Neuron (in vitro differentiated cells): ENCODE measurements at regions not wholly inside any gene's neighbourhood (a gene's known extent, or its start where the extent isn't known, plus 50 kb on each side); places are given as distances from the start of the nearest gene placed in this dataset.

Experiments used
- H2AFZ ChIP-seq: one replicate; pipeline ENCODE4 v1.6.1; 2013; ENCODE audit warnings: low read depth, mild to moderate bottlenecking, inconsistent platforms, low read length, moderate library complexity
- H3K27me3 ChIP-seq: one replicate; pipeline ENCODE4 v1.6.1; 2013; ENCODE audit warnings: low read length; ENCODE audit not compliant: insufficient read depth
- H3K36me3 ChIP-seq: one replicate; pipeline ENCODE4 v1.6.1; 2013; ENCODE audit warnings: low read length; ENCODE audit not compliant: insufficient read depth
- H3K4me1 ChIP-seq: one replicate; pipeline ENCODE4 v1.6.1; 2013; ENCODE audit warnings: low read length; ENCODE audit not compliant: insufficient read depth
- H3K4me3 ChIP-seq: 2 replicates; pipeline ENCODE4 v1.5.1; 2013; ENCODE audit warnings: mild to moderate bottlenecking, low read length, moderate library complexity
- H3K9me3 ChIP-seq: one replicate; pipeline ENCODE4 v1.6.1; 2013; ENCODE audit warnings: low read length

DNA sequence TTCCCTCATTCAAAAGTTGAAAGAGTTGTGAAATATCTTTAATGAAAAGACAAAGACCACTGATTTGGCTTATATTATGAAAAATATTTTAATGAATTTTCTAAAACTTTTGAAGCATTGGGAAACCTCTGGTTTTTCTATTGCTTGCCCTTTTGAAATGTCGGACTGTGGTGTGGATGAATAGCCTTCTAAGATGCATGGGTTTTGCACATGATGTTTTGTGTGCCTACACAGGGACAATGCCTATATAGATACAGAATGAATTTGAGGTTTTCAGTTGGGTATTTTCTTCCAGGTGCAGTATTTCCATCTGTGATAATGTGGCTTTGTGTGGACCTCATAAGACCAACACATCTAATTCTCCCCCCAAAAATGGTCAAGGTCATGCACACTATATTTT is 1437.9 kb downstream of the REEP3 start:
- Histone ChIP-seq H3K9me3 (no peaks in the 10 kb centered on the region), H2AFZ (no peak overlapping the region), H3K4me3 (no peak overlapping the region), H3K27me3 (no peaks in the 10 kb centered on the region), H3K36me3 (no peaks in the 10 kb centered on the region), H3K4me1 (no peaks in the 10 kb centered on the region)

DNA sequence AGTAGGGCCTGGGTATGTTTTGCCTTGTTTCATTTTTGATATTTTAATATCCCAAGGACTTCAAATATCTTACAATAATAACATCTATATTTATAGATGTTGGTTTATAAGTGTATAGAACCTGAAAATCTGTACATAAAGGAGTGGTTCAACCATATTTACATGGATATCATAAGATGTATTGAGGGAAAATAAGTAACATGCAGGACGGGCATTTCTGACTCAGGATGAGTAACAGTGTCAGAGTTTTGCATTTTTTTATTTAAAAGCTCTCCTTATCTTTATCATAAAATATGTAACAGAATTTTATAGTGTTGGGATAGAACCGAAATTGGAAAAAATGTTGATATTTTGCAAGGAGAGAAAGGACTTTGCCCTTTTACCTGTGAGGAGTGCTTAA is 1438.7 kb downstream of the REEP3 start:
- H3K36me3 ChIP-seq: no peaks in the 10 kb centered on the region
- H2AFZ ChIP-seq: no peak overlapping the region
- H3K9me3 ChIP-seq: no peaks in the 10 kb centered on the region
- H3K27me3 ChIP-seq: no peaks in the 10 kb centered on the region
- H3K4me3 ChIP-seq: no peak overlapping the region
- H3K4me1 ChIP-seq: no peaks in the 10 kb centered on the region

DNA sequence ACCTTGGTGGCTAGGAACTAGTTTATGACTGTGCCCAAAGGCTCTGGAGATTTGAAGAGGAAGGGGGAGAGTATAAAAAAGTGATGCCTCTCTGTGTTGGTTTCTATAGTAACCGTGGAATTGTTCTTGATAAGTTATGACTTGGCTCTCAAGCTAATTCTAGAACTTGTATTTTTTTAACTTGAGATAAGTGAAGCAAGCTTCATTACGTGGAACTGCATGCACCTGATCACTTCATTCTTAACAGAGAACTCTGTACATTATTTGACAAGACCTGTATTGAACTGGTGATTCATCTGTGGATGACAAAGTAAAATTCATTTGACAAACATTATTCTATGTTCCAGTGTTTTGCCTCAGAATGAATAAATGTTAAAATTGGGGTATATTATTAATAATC is 1452.2 kb downstream of the REEP3 start:
- Histone ChIP-seq H2AFZ (no peak overlapping the region), H3K4me3 (no peak overlapping the region), H3K27me3 (no peaks in the 10 kb centered on the region), H3K36me3 (no peaks in the 10 kb centered on the region), H3K9me3 (no peaks in the 10 kb centered on the region), H3K4me1 (no peaks in the 10 kb centered on the region)

DNA sequence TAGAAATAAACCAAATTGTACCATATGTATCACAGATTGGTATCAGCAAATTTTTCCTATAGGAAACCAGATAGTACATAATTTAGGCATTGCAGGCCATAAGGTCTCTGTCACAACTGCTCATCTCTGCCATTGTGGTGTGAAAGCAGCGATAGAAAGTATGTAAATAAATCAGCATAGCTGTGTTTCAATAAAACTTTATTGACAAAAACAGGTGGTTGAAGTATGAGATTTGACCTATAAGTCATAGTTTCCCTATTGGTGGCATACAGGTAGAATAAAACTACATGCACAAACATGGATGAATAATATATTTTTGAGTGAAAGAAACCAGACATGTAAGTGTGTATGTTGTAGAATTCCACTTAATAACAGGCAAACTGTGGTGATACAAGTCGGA is 1454.9 kb downstream of the REEP3 start:
- Histone ChIP-seq H3K36me3 (no peaks in the 10 kb centered on the region), H3K27me3 (no peaks in the 10 kb centered on the region), H2AFZ (no peak overlapping the region), H3K4me3 (no peak overlapping the region), H3K4me1 (no peaks in the 10 kb centered on the region), H3K9me3 (no peaks in the 10 kb centered on the region)

DNA sequence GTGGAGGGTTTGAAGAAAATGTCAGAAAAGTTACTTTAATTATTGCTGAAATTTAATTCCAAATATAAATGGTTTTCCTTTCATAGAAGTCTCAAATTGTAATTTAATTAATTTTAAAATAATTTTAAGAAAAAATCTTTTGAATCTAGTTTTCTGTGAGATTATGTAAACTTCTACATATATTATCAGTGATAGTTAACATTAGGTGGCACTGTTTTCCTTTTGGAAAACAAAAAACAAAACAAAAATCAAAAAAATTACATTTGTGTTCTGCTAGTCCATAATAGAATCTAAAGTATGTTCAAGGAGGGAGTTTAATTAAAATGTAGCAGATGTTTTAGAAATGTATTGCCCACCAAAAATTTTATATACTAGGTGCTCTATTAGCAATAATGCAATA is 1456.7 kb downstream of the REEP3 start:
- Histone ChIP-seq H3K36me3 (no peaks in the 10 kb centered on the region), H3K9me3 (no peaks in the 10 kb centered on the region), H3K4me1 (no peaks in the 10 kb centered on the region)

DNA sequence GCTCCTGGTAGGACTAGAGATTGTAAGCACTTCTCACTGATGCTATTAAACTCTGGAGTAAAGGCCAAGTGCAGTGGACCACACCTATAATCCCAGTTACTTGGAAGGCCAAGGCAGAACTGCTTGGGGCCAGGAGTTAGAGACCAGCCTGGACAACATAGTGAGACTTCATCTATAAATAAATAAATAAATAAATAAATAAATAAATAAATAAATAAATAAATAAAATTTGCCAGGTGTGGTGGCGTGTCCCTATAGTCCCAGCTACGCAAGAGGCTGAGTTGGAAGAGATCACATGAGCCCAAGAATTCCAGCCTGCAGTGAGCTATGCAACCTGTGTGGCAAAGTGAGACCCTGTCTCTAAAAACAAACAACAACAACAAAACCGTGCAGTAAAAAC is 1475.7 kb downstream of the REEP3 start:
- no peak overlapping the region for H3K4me3 ChIP-seq
- H3K36me3 ChIP-seq: no peaks in the 10 kb centered on the region
- no peaks in the 10 kb centered on the region for H3K9me3 ChIP-seq
- H2AFZ ChIP-seq: no peak overlapping the region
- H3K27me3 ChIP-seq: no peaks in the 10 kb centered on the region
- no peaks in the 10 kb centered on the region for H3K4me1 ChIP-seq

More for the DNA sequence above, 1456.7 kb downstream of the REEP3 start:
- H3K27me3 ChIP-seq: no peaks in the 10 kb centered on the region
- H3K4me3 ChIP-seq: no peak overlapping the region
- no peak overlapping the region for H2AFZ ChIP-seq

DNA sequence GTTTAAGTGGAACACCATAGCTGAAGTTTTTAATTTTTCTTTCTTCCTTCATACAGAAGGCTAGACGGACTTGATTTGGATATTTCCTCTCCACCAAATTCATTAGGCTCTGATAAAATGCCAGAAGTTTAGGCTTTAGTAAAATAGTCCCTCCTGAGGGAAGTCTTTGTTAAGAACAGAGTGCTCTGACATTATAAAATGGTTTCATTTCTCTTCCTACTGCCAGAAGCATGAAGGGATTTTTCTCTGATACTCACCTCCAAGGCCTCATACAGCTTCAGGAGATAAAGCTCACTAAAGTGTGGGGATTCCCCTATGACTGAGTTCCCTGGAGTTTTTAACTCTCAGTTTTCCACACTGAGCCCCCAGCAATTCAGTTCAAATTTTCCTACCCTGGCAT is 1489.6 kb downstream of the REEP3 start:
- H3K27me3 ChIP-seq: no peaks in the 10 kb centered on the region
- H3K36me3 ChIP-seq: no peaks in the 10 kb centered on the region
- peak overlapping the region; percentile 5 for H2AFZ ChIP-seq
- H3K9me3 ChIP-seq: no peaks in the 10 kb centered on the region
- no peaks in the 10 kb centered on the region for H3K4me1 ChIP-seq
- H3K4me3 ChIP-seq: no peak overlapping the region

DNA sequence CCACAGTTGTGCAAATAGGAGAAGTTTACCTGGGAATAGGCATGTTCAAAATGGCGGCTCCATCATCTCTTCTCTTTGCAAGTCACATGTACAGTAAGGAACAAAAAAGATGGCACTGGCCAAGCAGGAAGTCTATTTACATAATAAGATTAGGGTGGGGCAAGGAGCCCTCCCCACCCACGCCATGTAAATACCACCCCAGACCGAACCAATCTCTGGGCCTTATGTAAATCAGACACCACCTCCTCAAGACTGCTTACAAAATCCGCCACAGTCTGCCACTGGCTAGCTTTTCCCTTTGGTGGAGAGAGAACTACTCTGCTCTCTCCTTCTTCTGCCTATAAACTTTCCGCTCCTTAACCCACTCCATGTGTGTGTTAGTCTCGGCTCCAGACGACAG is 1496.3 kb downstream of the REEP3 start:
- no peak overlapping the region for H3K4me3 ChIP-seq
- no peak overlapping the region for H2AFZ ChIP-seq
- H3K9me3 ChIP-seq: no peaks in the 10 kb centered on the region
- H3K36me3 ChIP-seq: no peaks in the 10 kb centered on the region
- no peaks in the 10 kb centered on the region for H3K27me3 ChIP-seq
- H3K4me1 ChIP-seq: no peaks in the 10 kb centered on the region

DNA sequence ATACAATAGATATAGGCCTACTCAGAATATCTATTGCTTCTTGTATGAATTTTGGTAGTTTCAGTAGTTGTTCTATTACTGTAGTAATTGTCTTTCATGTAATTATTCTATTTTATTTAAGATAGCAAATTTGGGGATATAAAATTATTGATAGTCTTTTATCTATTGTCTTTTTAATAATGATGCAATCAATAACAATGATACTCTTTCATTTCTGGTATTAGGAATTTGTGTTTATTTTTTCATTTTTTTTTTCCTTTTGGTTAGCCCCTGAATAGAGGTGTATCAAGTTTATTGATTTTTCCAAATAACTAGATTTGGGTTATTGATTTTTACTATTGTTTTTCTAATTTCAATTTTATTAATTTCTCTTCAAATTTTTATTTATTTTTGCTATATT is 1503.7 kb downstream of the REEP3 start:
- Histone ChIP-seq H3K9me3 (no peaks in the 10 kb centered on the region), H3K36me3 (no peaks in the 10 kb centered on the region), H2AFZ (no peak overlapping the region), H3K27me3 (no peaks in the 10 kb centered on the region), H3K4me3 (no peak overlapping the region), H3K4me1 (no peaks in the 10 kb centered on the region)

DNA sequence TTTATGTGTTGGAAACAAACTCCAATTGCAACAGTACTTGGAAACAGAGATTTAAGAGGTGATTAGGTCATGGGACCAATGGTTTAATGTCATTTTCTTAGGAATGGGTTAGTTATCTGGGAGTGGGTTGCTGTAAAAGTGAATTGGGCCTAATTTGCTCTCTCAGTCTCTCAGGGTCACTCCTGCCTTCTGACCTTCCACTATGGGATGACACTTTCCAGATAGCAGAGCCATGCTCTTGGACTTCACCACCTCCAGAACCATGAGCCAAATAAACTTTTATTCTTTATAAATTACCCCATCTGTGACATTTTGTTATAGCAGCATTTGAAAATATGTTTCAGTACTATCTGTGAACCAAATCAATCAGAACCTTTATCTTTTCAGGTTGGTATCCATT is 1509.1 kb downstream of the REEP3 start:
- Histone ChIP-seq H3K4me1 (no peaks in the 10 kb centered on the region), H3K27me3 (no peaks in the 10 kb centered on the region), H3K9me3 (no peaks in the 10 kb centered on the region), H3K4me3 (no peak overlapping the region), H3K36me3 (no peaks in the 10 kb centered on the region), H2AFZ (no peak overlapping the region)

DNA sequence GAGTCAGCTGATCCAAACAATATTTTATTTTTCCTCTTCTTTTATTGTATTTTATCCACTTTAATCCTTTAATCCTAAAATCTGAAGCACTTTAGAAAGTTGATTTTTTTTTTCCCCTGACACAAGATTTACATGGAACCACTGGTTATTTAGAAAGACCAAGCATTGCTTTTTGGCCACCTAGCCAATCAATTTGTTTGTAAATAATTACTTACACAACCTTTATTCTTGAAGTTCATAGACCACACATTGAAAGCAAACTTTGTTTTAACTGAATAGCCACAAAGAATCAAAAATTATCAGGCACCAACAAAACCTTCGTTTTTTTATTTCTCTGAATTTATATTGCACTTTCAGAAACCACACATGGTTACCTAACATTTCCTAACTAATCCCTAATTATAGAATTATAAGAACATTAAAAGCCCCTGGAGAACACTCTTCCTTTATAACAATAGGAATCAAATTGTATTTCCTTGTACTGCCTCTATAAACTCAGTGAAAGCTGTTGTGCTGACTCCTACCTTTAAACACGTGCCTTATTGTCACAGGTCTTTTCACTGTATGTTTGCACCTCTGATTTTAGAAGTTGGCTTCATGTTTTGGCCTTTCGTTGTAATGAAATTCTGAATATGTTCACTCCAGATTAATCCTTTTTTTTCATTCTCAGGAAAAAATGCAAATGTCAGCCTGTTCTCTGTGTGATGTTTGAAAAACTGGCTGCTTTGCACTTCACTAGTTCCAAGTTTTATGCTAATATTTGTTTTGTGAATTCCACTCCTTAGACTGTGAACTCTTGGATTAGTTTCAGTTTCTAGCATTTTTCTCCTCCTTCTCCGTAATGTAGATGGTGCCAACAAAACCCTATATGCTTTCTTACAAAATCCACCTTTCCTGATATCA is 1511.9 kb downstream of the REEP3 start:
- Histone ChIP-seq H2AFZ (no peak overlapping the region), H3K27me3 (no peaks in the 10 kb centered on the region), H3K36me3 (no peaks in the 10 kb centered on the region), H3K9me3 (no peaks in the 10 kb centered on the region), H3K4me3 (no peak overlapping the region), H3K4me1 (no peaks in the 10 kb centered on the region)

DNA sequence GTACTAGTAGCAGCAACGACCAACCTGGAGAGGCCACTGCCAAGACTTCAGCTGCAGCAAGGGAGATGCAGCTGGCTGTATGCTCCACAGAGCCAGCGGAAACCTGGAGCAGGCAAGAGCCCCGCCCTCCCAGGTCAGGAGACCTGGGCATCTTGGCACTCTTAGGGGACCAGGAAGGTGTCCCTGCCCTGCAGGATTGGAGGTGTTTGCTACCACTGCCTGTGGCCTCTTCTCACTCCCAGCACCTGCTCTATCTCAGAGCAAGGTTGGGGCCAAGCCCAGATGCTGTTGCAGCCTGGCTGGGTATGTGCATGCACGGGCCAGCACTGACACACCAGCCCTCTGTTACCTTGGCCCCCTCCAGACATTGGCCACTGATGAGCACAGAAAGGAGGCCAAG is 1512.8 kb downstream of the REEP3 start:
- Histone ChIP-seq H3K9me3 (no peaks in the 10 kb centered on the region), H3K36me3 (no peaks in the 10 kb centered on the region), H3K4me3 (no peak overlapping the region), H2AFZ (no peak overlapping the region), H3K4me1 (no peaks in the 10 kb centered on the region), H3K27me3 (no peaks in the 10 kb centered on the region)

DNA sequence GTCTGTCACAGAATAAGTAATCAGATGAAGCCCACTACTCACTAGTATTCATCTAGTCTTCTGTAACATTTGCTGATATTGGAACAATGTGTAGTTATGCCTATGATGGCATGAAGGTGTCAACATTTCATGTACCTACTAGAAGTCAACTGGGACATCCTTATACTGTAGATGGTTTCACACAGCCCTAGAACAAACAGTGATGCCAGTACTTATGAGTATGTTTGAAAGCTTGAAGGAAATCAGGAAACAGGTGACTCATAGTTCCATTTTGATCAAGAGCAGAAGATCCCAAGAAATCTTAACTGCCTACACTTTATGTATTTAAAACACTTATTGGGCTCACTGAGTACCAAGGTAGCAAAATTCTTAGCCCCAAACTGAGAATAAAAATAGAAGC is 1519.6 kb downstream of the REEP3 start:
- Histone ChIP-seq H3K27me3 (no peaks in the 10 kb centered on the region), H3K4me1 (no peaks in the 10 kb centered on the region), H2AFZ (no peak overlapping the region), H3K9me3 (no peaks in the 10 kb centered on the region), H3K36me3 (no peaks in the 10 kb centered on the region), H3K4me3 (no peak overlapping the region)

DNA sequence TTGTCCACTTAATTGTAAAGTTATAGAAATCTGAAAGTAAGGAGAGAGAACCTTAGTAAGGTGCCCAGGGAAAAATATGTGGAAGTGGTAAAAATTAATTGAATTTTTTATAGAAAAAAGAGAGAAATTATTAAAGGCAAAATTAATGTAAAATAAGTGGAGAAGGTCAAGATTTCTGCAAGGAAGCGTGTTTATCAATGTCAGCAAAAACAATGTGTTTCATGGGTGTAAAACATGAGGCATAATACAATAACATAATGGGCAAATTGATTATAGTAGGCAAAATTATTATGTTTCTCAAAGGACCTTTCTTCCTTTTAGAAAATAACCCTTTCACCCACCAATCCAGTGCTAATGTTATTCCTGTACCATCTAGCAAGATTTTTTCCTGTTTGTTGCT is 1520.1 kb downstream of the REEP3 start:
- Histone ChIP-seq H3K4me3 (no peak overlapping the region), H3K36me3 (no peaks in the 10 kb centered on the region), H3K27me3 (no peaks in the 10 kb centered on the region), H3K9me3 (no peaks in the 10 kb centered on the region), H2AFZ (no peak overlapping the region), H3K4me1 (no peaks in the 10 kb centered on the region)
